GM12872 (cell line): ENCODE measurements at regions not wholly inside any gene's neighbourhood (a gene's known extent, or its start where the extent isn't known, plus 50 kb on each side); places are given as distances from the start of the nearest gene placed in this dataset.

Source experiments
- TF ChIP-seq, protein P1 (sequence below): IDR thresholded peaks from 3 replicates; pipeline ENCODE4 v1.5.1; 2011; ENCODE audit warnings: low read depth, mild to moderate bottlenecking, low read length, moderate library complexity; ENCODE audit not compliant: insufficient read depth

DNA sequence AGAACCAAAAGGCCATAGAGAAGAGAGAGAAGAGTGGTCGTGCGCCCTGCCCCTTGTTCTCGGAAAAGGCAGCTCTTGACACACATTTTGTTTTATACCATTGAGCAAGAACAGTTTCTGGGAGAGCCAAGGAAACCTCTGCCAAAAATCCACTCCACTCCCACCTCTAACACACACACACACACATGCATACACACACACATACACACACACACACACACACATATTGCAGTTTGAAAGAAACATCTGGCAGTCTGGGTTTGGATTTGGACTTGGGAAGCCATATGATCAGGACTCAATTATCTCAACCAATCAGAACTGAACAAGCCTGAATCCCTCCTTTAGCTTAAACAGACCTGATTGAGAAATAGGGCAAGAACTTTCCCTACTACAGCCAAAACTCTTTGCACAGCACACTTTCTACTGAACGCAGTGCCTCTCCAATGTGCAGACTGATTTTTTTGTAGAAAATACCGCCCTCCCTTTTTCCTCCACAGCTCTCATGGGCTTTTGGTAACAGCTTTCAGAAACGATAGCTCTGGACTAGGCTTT lies 484.0 kb upstream of the ZWINT start:
- TF ChIP-seq, protein P1, sequence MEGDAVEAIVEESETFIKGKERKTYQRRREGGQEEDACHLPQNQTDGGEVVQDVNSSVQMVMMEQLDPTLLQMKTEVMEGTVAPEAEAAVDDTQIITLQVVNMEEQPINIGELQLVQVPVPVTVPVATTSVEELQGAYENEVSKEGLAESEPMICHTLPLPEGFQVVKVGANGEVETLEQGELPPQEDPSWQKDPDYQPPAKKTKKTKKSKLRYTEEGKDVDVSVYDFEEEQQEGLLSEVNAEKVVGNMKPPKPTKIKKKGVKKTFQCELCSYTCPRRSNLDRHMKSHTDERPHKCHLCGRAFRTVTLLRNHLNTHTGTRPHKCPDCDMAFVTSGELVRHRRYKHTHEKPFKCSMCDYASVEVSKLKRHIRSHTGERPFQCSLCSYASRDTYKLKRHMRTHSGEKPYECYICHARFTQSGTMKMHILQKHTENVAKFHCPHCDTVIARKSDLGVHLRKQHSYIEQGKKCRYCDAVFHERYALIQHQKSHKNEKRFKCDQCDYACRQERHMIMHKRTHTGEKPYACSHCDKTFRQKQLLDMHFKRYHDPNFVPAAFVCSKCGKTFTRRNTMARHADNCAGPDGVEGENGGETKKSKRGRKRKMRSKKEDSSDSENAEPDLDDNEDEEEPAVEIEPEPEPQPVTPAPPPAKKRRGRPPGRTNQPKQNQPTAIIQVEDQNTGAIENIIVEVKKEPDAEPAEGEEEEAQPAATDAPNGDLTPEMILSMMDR, result no peak

DNA sequence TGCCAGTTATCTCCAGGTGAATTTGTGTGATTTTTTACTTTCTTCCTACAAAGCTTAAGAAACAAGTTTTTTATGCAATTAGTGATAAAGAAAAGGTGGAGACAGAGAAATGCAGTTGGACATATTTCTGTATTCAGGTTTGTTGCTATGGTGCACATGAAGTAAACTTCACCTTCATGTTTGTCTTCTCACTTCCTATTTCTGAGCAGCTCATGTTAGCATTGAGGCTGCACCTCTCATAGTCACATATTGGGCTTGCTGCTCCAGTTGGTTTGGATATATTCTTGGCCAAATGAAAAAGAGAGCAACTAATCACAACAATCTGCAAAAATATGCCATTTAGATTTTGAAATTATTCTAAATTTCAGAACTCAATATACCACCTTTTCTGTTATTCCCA lies 475.6 kb upstream of the ZWINT start:
- TF ChIP-seq, protein P1, result no peak

DNA sequence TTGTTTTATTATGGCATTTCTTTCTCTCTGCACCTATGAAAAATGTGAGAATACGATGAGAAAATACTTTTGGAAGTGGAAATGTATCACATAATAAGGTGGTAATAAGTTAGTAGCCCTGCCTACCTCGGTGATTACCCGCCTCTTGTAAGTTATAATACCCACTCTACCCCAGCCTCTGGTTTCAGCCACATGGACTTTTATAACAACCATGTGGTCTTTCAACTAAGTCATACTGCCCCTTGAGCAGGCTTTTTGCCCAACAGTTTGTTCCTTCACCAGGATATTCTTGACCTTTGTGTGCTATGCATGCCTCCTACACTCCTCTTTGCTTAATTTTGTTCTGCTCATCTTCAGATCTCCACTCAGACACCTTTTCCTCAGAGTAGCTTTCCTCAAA lies 470.6 kb upstream of the ZWINT start:
- TF ChIP-seq, protein P1, result no peak

DNA sequence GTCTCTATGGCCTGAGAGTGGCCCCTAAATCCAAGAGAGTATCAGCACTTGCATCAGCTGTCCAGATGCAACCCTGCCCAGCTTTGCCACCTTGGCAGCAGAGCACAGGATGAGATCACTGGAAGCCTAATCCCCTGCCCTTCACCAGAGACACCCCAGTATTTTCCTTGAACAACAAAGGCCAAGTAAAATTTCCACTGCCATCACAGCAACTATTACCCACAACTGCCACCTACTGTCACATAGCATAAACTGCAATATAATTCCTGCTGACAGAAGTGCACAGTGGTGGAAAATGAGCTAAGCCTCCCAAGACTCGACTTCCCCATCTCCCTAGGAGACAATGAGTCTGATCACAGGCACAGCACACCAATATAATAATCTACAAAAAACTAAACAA lies 462.8 kb upstream of the ZWINT start:
- TF ChIP-seq, protein P1, result peak; percentile 66

DNA sequence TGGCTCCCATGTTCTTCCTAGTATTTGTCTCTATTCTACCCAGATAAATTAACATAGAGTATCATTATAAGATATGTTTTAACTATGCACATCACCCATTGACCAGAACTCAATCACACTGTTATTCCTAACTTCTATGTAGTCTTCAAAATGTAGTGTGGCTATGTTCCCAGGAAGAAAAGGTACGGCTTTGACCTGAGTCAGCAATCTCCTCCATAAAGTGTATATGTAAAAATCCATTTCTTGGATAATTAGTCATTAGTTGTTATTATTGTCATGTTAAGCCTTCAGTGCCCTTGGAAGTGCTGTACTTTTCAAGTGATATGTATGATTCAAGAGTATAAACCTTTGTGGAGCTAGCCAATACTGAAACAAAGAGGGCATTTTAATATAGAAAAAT lies 444.0 kb upstream of the ZWINT start:
- TF ChIP-seq, protein P1, result no peak

DNA sequence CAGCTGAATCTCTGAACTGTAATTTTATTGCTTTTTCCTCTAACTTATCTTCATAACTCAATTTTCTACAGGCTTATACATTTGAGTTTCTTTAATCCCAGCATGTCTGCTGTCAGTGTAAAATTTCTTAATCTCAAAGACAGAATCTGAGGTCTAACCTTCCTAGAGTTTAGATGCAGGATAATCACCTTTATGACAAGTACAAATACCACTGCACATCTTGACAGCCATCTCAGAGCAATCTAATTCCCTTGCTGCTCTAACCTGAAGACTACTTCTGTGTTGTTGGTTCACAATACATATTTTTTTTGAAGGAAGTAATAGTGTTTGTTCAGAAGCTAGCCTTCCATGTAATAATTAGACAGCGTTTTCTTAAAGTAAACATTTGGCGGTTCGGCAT lies 424.2 kb upstream of the ZWINT start:
- TF ChIP-seq, protein P1, result no peak

DNA sequence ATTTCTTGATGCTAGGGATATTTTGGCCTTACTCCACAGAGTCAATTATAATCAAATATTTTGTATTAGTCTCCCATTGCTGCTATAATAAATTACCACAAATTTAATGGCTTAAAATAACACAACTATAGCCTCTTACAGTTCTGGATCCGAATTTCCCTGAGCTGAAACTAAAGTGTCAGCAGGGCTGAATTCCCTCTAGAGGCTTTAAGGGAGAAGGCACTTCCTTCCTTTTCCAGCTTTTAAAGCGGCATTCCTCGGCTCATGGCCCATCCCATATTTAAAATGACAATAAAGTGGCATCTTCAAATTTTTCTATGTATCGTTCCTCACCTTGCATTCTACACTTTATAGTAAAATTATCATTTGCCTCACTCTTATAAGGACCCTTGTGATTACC lies 421.4 kb upstream of the ZWINT start:
- TF ChIP-seq, protein P1, result no peak
